Ecto neural progenitor cell (in vitro differentiated cells): ENCODE measurements at regions not wholly inside any gene's neighbourhood (a gene's known extent, or its start where the extent isn't known, plus 50 kb on each side); places are given as distances from the start of the nearest gene placed in this dataset.
A peak's percentile ranks its signal among the peaks of the same experiment; 100 is the strongest.

Experiments used
- DNase-seq: peaks from one replicate; pipeline ENCODE4 v3.0.0-alpha.2; 2018; ENCODE audit warnings: low spot score

DNA sequence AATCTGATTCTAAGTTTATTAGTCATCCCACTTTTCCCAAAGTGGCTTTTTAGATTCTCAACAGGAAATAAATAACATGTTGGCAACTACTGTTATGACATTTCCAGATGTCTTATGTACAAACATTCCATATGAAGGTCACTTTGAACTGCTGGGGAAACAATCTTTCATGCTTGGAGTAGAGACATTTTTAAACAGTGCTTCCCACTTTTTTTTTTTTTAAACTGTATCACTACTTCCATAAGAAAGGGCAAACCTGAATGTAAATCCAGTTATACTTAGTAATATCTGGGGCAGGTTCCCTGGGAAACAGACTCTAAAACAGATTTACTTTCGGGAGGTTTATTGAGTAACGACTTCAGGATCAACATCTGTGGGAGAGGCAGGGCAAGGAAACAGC lies 473.8 kb downstream of the TAFA4 start:
- no peak for DNase-seq

DNA sequence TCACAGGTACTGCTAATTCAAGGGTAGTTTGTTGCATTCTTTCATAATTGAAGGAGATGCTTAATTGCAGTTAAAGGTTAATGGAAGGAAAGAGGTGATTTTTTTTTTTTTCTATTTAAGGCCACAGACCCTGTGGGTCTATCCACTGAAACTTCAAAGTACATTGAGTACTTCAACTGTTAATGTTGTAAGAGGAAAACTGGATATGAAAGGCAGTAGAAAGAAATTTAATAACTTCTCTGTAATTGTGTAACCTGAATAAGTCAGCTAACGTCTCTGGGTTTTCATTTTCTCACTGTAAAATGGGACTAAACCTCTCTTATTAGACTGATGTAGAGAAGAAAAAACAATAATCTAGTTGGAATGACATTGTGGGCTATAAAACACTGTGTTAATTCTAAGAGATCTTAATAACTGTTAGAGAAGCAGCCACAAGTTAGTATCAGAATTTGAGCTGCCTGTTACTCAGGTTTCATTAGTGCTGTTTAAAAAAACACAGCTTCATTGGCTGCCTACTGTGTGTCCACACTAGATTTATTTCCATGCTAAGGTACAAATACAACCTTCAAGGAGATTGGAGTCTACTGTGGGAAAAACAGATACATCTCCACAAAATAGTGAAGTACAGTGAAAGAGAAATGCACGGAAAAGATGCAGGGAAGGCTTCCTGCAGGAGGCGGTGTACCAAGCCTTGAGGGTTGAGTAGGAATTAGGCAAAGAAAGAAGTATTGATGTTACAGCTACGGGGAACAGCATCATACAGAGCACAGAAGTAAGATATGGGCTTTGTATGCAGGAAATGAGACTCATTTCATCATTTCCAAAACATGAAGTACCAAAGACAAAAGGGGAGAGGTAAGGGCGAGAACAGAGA lies 483.6 kb downstream of the TAFA4 start:
- no peak for DNase-seq

DNA sequence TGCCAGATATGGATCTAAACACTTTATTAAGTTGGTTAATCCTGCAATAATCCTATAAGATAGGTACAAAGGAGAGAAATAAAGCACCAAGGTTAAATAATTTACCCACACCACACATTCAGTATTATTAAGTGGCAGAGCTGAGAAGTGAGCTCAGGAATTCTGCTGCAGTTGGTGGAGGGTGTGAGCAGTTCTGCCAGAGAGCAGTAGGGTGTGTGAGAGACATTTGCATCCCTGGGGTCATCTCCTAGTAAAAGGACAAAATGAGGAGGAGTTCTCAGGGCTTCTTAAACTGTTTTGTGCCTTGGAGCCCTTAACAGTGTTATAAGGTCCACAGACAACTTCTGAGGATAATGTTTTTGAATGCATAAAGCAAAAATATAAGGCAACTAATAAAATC lies 484.5 kb downstream of the TAFA4 start:
- no peak for DNase-seq

DNA sequence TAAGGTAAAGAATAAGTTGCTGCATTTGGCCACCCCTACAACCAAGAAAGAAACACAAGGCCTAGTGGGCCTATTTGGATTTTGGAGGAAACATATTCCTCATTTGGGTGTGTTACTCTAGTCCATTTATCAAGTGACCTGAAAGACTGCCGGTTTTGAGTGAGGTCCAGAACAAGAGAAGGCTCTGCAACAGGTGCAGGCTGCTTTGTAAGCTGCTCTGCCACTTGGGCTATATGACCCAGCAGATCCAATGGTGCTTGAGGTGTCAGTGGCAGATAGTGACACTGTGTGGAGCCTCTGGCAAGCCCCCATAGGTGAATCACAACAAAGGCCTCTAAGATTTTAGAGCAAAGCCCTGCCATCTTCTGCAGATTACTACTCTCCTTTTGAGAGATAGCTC lies 491.3 kb downstream of the TAFA4 start:
- DNase-seq: no peak

DNA sequence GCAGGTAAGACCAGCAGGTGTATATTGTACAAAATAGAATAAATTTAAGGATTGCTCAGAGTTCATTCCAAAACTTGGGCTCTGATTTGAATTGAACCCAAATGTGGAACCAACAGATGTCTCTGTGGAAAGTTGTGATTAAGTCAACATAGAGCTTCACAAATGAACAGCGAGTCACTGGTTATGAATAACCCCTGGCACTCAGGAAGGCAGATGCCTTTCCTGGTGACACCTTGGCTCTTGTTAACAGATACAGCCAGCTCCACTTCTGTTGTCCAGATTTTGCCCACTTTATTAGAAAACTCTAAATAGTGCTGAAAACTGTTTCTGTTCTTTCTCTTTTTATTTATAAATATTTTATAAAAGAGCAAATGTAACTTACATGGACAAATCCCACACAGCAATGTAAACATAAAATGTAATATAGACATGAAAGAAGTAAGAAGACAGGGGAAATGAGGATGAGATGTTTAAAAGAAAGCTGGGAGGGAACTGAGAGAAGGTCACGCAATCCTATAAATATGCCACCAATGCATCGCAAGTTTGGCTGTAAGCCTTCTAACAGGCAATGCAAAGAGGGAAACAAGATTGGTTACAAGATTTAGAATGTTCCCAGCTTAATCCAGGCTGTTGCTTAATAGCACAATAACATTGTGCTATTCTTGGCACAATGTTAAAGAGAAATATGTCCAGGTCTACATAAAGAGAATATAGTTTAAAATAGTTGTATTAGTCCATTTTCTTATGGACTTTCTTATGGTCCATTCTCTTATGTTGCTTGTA lies 495.5 kb downstream of the TAFA4 start:
- DNase-seq: no peak

DNA sequence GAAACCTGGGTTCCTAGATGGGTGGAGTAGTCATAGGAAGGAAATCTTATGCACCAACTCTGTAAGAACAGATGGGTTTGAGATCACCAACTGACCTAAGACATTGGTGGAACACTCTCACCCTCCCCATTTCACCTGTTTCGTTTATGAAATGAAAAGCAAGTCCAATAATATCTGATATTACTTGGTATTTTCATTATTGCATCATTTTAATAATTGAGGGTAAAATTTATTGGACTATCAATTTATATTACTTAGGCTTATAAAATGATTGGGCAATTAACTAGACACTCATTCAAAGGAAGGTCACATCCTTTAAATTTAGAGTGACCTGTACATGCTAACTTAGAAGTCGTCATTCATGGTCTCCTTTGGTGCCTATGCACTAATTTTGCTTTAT lies 503.9 kb downstream of the TAFA4 start:
- DNase-seq: no peak

DNA sequence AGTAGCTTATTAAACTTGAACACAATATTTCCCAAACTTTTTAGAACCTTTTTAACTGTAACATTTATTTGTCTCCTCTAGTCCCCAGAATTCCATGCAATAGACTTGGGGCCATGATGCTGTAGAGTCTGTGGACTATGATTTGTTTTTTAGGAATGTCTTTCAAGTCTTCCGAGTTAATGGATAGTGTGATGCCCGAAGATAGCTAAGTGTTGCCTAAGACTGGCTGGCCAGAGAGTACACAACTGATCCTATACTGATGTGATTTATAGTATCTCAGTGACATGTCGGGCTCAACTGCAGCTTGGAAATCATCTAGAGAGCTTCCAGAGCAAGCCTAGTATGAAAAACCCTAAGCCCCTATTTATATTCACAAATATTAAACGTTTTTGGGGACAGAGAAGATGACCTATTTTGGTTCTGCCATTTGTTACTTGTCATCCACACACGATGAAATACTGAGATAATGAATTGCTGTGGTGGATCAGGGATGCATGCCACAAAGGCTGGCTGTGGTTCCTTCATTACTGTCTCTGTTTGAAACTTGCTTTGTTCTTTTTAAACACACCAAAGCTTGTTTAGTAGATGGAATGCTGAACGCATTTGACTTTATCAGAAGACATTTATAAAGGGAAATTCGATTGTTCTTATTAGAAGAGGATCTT lies 507.4 kb downstream of the TAFA4 start:
- DNase-seq: no peak

DNA sequence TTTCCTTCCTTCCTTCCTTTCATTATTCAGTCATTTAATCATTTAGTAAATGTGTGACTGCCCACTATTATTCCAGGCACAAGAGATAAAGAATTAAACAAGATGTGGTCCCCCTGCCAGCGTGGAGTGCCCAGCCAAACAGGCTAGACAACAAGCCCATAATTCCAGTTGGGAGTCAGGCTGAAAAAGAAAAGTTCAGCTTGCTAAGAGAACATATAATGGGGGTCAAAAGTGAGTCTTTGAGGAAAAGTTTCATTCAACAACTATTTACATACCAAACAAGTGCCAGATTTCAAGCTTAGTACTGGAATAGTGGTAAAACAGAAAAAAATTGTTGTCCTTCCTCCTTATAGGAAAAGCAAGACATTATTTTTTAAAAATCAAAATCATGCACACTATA lies 523.7 kb downstream of the TAFA4 start:
- DNase-seq: no peak

DNA sequence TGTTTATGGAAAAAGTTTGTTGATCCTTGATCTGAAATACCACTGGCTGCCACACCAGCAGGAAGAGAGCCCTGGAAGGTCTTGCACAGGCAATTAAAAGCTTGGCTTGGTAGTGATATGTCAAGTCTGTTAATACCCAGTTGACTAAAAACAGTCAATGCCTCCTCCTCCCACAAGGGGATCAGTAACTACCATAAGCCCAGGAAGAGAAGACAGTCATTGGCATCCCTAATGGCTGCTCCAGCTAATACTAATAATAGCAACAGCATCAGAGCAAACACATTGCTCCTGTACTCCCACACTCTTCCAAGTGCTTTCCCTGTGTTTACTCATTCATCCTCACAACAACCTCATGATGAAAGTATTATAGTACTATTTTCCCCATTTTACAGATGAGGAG lies 528.6 kb downstream of the TAFA4 start:
- DNase-seq: no peak

DNA sequence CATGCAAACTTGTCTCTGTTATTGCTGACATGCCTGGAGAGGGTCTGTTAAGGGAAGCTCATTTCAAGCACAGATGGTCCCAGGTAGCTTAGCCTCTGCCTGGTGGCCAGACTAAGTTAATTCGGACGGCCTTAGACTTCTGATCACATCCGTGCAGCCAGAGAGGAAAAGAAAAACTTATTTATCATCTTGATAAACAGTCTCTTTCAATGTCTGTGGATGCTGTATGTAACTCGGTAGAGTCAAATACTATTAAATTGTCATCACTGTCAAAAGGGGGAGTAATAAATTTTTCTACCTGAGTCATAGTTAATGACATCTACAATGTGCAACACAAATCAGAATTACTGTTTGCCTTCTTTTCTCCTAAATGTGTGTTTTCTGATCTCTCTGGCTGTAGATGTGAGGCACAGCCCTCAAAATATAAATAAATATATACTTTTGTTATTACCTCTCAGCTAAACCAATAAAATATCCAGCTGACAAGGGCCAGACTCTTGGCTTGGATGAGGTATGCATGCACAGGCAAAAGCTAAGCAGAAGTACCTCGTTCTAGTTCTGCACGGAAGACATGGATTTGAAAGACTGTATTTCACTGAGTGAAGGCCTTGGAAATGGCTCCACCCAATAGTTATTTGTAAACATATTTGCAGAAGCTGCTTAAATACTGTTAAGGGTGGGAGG lies 530.0 kb downstream of the TAFA4 start:
- no peak for DNase-seq

DNA sequence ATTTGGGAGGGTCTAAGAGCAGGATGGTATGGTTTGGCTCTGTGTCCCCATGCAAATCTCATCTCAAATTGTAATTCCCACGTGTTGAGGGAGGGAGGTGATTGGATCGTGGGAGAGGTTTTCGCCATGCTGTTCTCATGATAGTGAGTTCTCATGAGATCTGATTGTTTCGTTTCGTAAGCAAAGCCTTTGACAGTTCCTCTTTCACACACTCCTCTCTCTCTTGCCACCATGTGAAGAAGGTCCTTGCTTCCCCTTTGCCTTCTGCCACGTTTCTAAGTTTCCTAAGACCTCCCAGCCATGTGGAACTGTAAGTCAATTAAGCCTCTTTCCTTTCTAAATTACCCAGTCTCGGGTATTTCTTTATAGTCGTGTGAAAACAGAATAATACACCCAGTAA lies 553.7 kb downstream of the TAFA4 start:
- no peak for DNase-seq

DNA sequence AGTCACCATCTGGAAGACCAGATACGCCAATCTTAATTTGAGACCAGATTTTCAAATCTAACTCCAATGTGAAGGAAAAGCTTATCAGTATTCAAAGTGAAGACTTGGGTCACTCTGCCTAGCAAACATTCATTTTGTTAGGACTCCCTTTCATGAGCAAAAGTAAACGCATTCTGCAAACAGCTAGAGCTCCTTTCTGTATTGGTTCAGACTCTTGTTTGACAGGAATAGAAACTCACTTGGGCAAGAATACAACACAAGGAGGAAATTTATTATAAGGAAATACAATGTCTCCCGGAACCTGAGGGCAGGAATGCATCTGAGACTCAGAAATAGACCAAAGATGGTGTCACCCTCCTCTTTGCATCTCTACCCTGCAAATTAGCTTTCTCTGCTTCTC lies 558.6 kb downstream of the TAFA4 start:
- DNase-seq: no peak

DNA sequence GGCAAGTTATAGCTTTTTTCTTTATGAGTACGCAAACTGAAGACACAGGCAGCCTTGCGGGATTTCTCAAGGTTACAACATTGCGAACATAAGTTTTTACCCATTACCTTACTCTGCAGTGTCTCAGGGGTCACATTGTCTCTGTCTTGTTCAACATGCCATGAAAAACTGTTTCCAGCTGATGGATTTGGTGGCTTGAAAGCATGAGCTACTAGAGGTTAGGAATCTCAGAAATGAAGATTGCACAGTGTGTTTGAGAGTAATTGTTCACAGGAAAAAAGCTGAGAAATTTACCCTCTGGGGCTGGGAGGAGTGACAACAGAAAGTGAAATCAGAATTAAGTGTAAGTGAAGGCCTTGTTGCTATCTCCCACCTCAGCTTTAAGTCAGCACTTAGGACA lies 568.6 kb downstream of the TAFA4 start:
- no peak for DNase-seq

DNA sequence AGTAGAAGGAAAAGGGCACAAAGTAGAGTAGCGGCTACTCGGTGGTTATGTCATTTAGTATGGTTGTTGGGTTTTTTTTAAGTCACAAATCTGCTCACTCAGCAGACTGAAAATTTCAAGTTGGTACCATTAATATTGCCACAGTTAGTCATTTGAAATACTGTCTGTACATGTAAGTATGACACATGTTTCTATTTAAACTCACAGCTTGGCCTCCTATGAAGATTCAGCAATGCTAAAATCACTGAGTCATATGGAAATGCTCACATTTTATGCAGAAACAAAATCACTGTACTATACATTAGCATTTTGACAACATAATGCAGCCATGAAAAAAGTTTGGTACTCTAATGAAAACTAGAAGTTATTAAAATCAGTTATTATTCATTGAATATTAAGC lies 571.9 kb downstream of the TAFA4 start:
- no peak for DNase-seq

DNA sequence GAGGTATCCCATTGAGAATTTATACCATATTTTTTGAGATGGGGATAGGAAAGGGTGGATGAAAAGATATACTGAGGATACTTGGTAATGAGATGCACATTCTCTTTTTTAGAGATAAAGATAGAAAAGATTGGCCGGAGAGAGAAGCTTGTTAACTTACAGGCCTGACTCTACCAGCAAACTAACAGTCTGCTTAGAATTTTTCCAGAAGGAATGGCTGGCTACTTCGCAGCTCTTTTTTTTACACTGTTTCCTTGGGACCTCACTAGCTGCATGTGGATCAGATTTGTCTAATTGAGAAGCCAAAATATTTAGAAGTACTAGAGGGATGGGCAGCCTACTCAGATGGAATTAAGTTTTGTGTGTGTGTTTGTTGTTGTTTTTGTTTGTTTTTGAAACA lies 586.6 kb downstream of the TAFA4 start:
- no peak for DNase-seq

DNA sequence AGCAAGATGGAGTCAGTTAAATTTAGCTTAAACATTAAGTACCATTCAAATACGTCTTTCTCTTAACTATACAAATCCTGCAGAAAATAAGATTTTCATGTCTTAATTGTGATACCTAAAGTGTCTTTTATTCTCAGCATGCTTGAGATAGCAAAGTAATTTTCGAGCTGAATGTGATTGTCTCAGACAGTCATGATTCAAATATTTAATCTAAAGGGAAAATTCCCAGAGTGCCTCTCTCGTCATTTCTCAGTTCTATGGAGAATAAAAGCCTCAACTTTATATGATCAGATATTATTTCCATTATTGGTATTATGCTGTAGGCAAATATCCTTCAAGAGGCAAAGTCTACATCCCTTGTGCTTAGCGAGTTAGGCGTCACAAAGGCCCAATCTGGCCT lies 589.9 kb downstream of the TAFA4 start:
- no peak for DNase-seq

DNA sequence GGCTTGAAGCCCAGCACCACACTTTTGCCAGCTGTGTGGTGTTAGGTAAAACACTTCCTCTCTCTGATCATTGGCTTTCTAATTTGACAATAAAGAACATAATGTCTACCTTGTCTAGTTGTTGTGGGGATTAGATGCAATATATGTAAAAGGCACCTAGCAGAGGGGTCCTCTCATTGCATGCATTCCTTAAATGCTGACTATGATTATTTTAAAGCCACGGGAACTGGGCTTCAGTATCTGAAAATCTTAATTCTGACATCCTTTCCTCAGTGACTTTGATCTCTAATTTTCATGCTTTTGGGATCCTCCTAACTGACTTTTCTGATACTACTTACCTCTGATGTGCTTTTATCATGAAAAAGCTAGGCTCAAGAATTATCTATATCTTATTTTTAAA lies 596.3 kb downstream of the TAFA4 start:
- no peak for DNase-seq

DNA sequence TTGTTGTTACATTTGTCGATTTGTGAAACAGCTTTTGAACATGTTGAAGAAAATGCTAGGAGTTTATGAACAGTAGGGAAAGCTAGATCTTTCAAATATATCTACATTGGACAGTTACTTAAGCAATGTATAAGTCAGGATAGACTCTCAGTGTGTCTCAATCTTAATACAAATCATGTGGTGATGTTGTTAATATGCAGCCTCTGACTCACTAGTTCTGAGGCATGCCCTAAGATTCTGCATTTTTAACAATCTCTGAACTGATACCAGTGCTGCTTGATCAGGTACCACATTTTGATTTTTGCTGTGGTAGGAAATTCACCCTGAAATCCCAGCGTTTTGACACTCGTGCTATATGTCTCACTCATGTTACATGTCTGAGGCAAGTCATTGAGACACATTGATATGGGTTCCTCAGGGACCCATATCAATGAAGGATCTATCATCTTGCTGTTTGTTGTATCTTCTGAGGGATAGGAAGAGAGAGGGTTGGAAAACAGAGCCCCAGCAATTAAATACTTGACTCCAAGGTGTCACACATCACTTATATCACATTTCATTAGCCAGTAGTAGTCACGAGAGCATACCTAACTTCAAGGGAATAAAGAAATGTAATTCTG lies 597.9 kb downstream of the TAFA4 start:
- DNase-seq: no peak

DNA sequence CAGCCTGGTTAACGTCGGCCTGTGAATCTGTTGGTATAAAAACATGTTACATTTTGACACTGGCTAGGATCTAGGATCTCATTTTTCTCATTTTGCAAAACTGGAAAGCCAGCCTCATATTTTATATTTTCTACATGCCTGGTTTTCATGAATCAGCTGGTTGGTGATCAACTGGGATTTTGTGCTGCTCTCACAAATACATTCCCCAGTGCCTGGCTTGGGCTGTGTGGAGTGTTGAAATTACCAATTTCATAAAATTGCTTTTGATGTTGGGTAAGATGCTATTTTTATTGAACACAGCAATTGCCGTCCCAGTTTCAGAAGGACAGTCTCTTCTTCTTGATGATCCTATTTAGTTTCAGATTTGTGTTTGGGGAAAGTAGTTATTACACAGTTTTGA lies 604.3 kb downstream of the TAFA4 start:
- DNase-seq: no peak

DNA sequence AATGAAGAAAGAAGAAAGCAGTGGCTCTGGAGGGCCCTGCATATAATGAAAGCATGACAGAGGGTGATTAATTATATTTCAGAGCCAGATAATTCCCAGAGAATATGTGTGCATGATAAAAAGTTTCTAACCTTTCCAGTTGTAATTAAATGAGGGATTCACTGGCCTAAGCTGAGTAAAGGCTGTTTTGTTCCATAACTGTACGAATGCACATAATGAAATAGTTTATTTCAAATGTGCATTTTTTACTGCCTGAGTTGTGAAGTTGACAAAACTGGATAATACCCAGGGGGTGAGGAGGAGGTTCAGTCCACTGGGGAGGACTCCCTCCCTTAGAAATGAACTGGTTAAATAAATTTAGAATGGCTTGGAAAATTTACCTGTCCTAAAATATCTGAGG lies 616.4 kb downstream of the TAFA4 start:
- DNase-seq: no peak

DNA sequence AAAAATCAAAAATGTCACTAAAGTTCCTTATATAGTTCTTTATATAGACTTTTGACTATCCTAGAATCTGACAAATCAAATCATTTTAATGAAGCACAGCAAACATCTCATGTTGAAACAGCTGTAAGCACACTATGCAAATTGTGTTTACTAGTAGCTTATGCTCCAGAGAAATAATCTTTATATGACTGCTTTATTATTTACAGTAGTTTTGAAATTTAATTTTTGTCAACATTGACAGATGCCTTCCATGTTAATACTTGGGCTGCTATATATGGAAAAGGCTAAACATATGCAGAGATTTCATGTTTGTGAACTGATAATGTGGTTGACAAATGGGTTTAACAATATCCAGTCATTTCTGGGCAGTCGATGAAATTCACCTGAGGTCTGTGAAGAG lies 616.8 kb downstream of the TAFA4 start:
- DNase-seq: no peak

DNA sequence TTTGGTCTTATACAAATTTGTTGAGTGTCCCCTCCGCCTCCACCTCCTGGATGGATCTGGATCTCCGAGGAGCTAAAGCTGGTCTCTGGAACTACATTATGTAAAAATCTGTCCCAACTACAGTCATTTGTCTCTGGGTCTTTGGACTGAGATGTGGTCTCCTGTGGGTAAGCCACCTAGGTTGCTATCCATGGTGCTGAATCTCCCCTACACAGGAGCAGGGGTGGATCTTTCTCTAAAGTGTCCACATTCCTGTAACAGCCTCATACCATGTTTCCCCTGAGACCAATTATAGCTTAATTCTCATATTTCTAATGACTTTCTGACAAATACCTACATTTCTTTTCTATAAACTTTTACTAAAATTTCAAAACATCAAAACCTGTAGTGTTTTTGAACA lies 625.8 kb downstream of the TAFA4 start:
- DNase-seq: peak; percentile 50
